Esophagus muscularis mucosa (tissue), 4 donors: ENCODE measurements at regions not wholly inside any gene's neighbourhood (a gene's known extent, or its start where the extent isn't known, plus 50 kb on each side); places are given as distances from the start of the nearest gene placed in this dataset.

Experiments used
- DNase-seq: peaks from one replicate; pipeline ENCODE4 v3.0.0-alpha.2; 2017; ENCODE audit errors: extremely low spot score
- H3K27ac ChIP-seq, 4 donors: fragments of 200-600 bp; sonication (generic); replicated peaks in 1 of 4; 1 replicate in 3 of 4; 2 replicates in 1 of 4; pipeline ENCODE4 v1.5.1; 2016 to 2019; ENCODE audit warnings: mild to moderate bottlenecking in 1 of 4
- H3K27me3 ChIP-seq, 4 donors: fragments of 200-600 bp; sonication (generic); one replicate each; pipeline versions ENCODE4 v1.5.1 to v1.6.0; 2016 to 2019
- H3K36me3 ChIP-seq, 4 donors: fragments of 200-600 bp; sonication (generic); one replicate each; pipeline ENCODE4 v1.5.1; 2016 to 2019
- H3K4me1 ChIP-seq, 4 donors: fragments of 200-600 bp; sonication (generic); one replicate each; pipeline ENCODE4 v1.5.1; 2016 to 2019
- H3K4me3 ChIP-seq, 4 donors: fragments of 200-600 bp; sonication (generic); 1 replicate in 2 of 4; 2 replicates in 2 of 4; pipeline ENCODE4 v1.5.1; 2016 to 2019; ENCODE audit warnings: mild to moderate bottlenecking in 4 of 4, moderate library complexity in 1 of 4
- H3K9me3 ChIP-seq, 4 donors: fragments of 200-600 bp; sonication (generic); 1 replicate in 3 of 4; 2 replicates in 1 of 4; pipeline ENCODE4 v1.5.1; 2016 to 2019
- CTCF ChIP-seq, 3 experiments: fragments of 200-600 bp in 2 of 3; fragments of 450-650 bp in 1 of 3; sonication (generic) in 2 of 3; IDR thresholded peaks; one replicate each; pipeline ENCODE4 v1.5.1; 2017 to 2019; ENCODE audit warnings: antibody characterized with exemption in 3 of 3, mild to moderate bottlenecking in 2 of 3, moderate library complexity in 1 of 3
- EP300 ChIP-seq: sonication (generic); formaldehyde crosslinking; IDR thresholded peaks from one replicate; pipeline ENCODE4 v1.6.1; 2017; ENCODE audit warnings: antibody characterized with exemption
- POLR2A ChIP-seq: fragments of 450-650 bp; IDR thresholded peaks from one replicate; pipeline ENCODE4 v1.6.1; 2017; ENCODE audit warnings: antibody characterized with exemption, moderate library complexity, mild to moderate bottlenecking, low read depth
- POLR2AphosphoS5 ChIP-seq, 2 donors: sonication (generic); formaldehyde crosslinking; IDR thresholded peaks; one replicate each; pipeline ENCODE4 v1.6.1; 2017; ENCODE audit warnings: antibody characterized with exemption in 2 of 2
- WGBS: methylation state at CpG from one replicate; pipeline ENCODE4 v1.1.5; 2018; 5-methylcytosine and 5-hydroxymethylcytosine counted together
- intact Hi-C: fragments of 100-400 bp; cut with DNase I; formaldehyde crosslinking; loops from one replicate; pipeline ENCODE4 v1.15.1; 2023

- H3K4me3 ChIP-seq, result no peak overlapping the region
- no peak overlapping the region for H3K27ac ChIP-seq
- no peaks in the 10 kb centered on the region for H3K27me3 ChIP-seq
- TF ChIP-seq CTCF (IDR thresholded peaks at IDR 0.05) (no peak), EP300 (no peak), POLR2A (no peak), POLR2AphosphoS5 (IDR thresholded peaks at IDR 0.05) (no peak)
- no peaks in the 10 kb centered on the region for H3K36me3 ChIP-seq
- no peaks in the 10 kb centered on the region for H3K4me1 ChIP-seq
- WGBS, result 77% methylated on average over 3 of the region's 3 CpGs
- DNase-seq, result no peak
- peaks cover 0 to 6% (median 0%) of the 10 kb centered on the region in 4 donors for H3K9me3 ChIP-seq
- intact Hi-C loops, result no loop called here
Measured at GRCh38 chr4:162920649-162921048, 246.0 kb downstream of the NAF1 start.

GRCh38 chr4:162912482-162912881, 254.2 kb downstream of the NAF1 start:
- H3K36me3 ChIP-seq, result no peaks in the 10 kb centered on the region
- 78% methylated on average over 2 of the region's 2 CpGs for WGBS
- H3K4me3 ChIP-seq, result no peak overlapping the region
- intact Hi-C loops, result no loop called here
- H3K9me3 ChIP-seq, result peaks cover 0 to 9% (median 3%) of the 10 kb centered on the region in 4 donors
- no peak overlapping the region for H3K27ac ChIP-seq
- no peak for DNase-seq
- H3K27me3 ChIP-seq, result no peaks in the 10 kb centered on the region
- no peaks in the 10 kb centered on the region for H3K4me1 ChIP-seq
- TF ChIP-seq POLR2AphosphoS5 (IDR thresholded peaks at IDR 0.05) (no peak), EP300 (no peak), POLR2A (no peak)

- TF ChIP-seq POLR2A (no peak), EP300 (no peak), CTCF (IDR thresholded peaks at IDR 0.05) (no peak), POLR2AphosphoS5 (IDR thresholded peaks at IDR 0.05) (no peak)
- H3K4me3 ChIP-seq, result no peak overlapping the region
- H3K27me3 ChIP-seq, result no peaks in the 10 kb centered on the region
- peaks cover 0 to 14% (median 6%) of the 10 kb centered on the region in 4 donors for H3K9me3 ChIP-seq
- no peak overlapping the region for H3K27ac ChIP-seq
- WGBS, result 93% methylated on average over 3 of the region's 3 CpGs
- no peaks in the 10 kb centered on the region for H3K4me1 ChIP-seq
- H3K36me3 ChIP-seq, result no peaks in the 10 kb centered on the region
- intact Hi-C loops, result no loop called here
- DNase-seq, result no peak
Measured at GRCh38 chr4:162911349-162911748, 255.3 kb downstream of the NAF1 start.

GRCh38 chr4:162909952-162910351, 256.7 kb downstream of the NAF1 start:
- Histone ChIP-seq H3K4me3 (no peak overlapping the region), H3K4me1 (no peaks in the 10 kb centered on the region), H3K36me3 (no peaks in the 10 kb centered on the region), H3K9me3 (peaks cover 0 to 19% (median 11%) of the 10 kb centered on the region in 4 donors), H3K27me3 (no peaks in the 10 kb centered on the region), H3K27ac (no peak overlapping the region)
- TF ChIP-seq POLR2AphosphoS5 (IDR thresholded peaks at IDR 0.05) (no peak), POLR2A (no peak), EP300 (no peak), CTCF (IDR thresholded peaks at IDR 0.05) (no peak)
- intact Hi-C loops, result no loop called here
- no peak for DNase-seq
- 72% methylated on average over 2 of the region's 2 CpGs for WGBS

- TF ChIP-seq POLR2A, result no peak
- 43% methylated on average over 3 of the region's 3 CpGs for WGBS
Measured at GRCh38 chr4:162894387-162894786, 272.3 kb downstream of the NAF1 start.

More at GRCh38 chr4:162894387-162894786, 272.3 kb downstream of the NAF1 start:
- Histone ChIP-seq H3K27me3 (no peaks in the 10 kb centered on the region), H3K27ac (no peak overlapping the region), H3K36me3 (no peaks in the 10 kb centered on the region), H3K4me1 (no peaks in the 10 kb centered on the region), H3K4me3 (no peak overlapping the region), H3K9me3 (no peaks in the 10 kb centered on the region)
- intact Hi-C loops, result no loop called here
- no peak for DNase-seq
